HCT116 (cell line): ENCODE measurements at regions not wholly inside any gene's neighbourhood (a gene's known extent, or its start where the extent isn't known, plus 50 kb on each side); places are given as distances from the start of the nearest gene placed in this dataset.

Source experiments
- ATAC-seq: fragments of 200-7000 bp; cut with Tn5 transposase; 2 replicates; pipeline ENCODE4 v1.9.1; 2020; ENCODE audit warnings: mild to moderate bottlenecking, moderate library complexity
- BruUV-seq: library from RNA; stranded (reverse); fragments of 400-500 nt; replicated peaks from 2 replicates; lab custom pipeline; 2021; lab: Mats Ljungman, UMichigan
- CTCF ChIA-PET: fragments of 300-600 bp; sonication (Branson Sonifier 250); formaldehyde crosslinking; loops from one replicate; lab custom pipeline; 2021; ENCODE audit warnings: antibody characterized with exemption; lab: Charles Lee
- POLR2A ChIA-PET: fragments of 300-600, 350-600 bp; sonication (Branson Sonifier 250); formaldehyde crosslinking; loops from one replicate; lab custom pipeline; 2021; ENCODE audit warnings: antibody characterized with exemption; lab: Charles Lee
- RAD21 ChIA-PET, 2 experiments: fragments of 300-600 bp; sonication (Branson Sonifier 250); formaldehyde crosslinking; loops; one replicate each; lab custom pipeline; 2023; ENCODE audit warnings: low total read pairs in 2 of 2; ENCODE audit not compliant: uncharacterized antibody in 2 of 2, unreplicated experiment in 2 of 2, low non-redundant PET in 1 of 2; lab: Charles Lee
- DNase-seq: peaks from one replicate; pipeline ENCODE4 v3.0.0-alpha.2; 2010; ENCODE audit warnings: low read depth, low spot score
- H2AFZ ChIP-seq: fragments of 200-600 bp; shearing (Covaris generic), sonication (generic); 2 replicates; pipeline ENCODE4 v1.6.1; 2017; ENCODE audit warnings: low read depth, mixed run types, mixed read lengths, antibody characterized with exemption, low read length; ENCODE audit not compliant: poor library complexity, severe bottlenecking
- H3K27ac ChIP-seq: 2 replicates; pipeline ENCODE4 v1.5.1; 2012; ENCODE audit warnings: low read depth, low read length
- H3K27me3 ChIP-seq: fragments of 200-600 bp; sonication (generic); 2 replicates; pipeline ENCODE4 v1.6.1; 2016; ENCODE audit warnings: mixed run types, low read length, mixed read lengths; ENCODE audit not compliant: insufficient read depth
- H3K36me3 ChIP-seq, 2 experiments: fragments of 200-500 bp in 1 of 2; fragments of 200-600 bp in 1 of 2; sonication (Bioruptor generic) in 1 of 2; sonication (generic) in 1 of 2; 2 replicates each; pipeline versions ENCODE4 v1.5.1 to v1.6.1; 2014 to 2016; ENCODE audit warnings: low read length in 2 of 2, inconsistent platforms in 1 of 2, mixed read lengths in 1 of 2, mixed run types in 1 of 2; ENCODE audit not compliant: insufficient read depth in 2 of 2, control insufficient read depth in 1 of 2
- H3K4me1 ChIP-seq, 2 experiments: fragments of 200-600 bp in 1 of 2; sonication (generic) in 1 of 2; 2 replicates each; pipeline versions ENCODE4 v1.5.1 to v1.6.1; 2012 to 2017; ENCODE audit warnings: low read length in 2 of 2, inconsistent platforms in 1 of 2, mild to moderate bottlenecking in 1 of 2, mixed read lengths in 1 of 2, mixed run types in 1 of 2, moderate library complexity in 1 of 2; ENCODE audit not compliant: insufficient read depth in 2 of 2, control insufficient read depth in 1 of 2
- H3K4me2 ChIP-seq: fragments of 200-600 bp; sonication (generic); 2 replicates; pipeline ENCODE4 v1.6.1; 2017; ENCODE audit warnings: mixed run types, low read length, mixed read lengths
- H3K4me3 ChIP-seq, 2 experiments: fragments of 200-600 bp in 1 of 2; sonication (generic) in 1 of 2; replicated peaks in 1 of 2; 2 replicates each; pipeline ENCODE4 v1.5.1; 2011 to 2016; ENCODE audit warnings: low read length in 2 of 2, control low read depth in 1 of 2, low read depth in 1 of 2, mild to moderate bottlenecking in 1 of 2, mixed read lengths in 1 of 2, mixed run types in 1 of 2
- H3K79me2 ChIP-seq: fragments of 200-600 bp; sonication (generic); 2 replicates; pipeline ENCODE4 v1.6.1; 2017; ENCODE audit warnings: mild to moderate bottlenecking, mixed run types, low read length, moderate library complexity, mixed read lengths; ENCODE audit not compliant: insufficient read depth
- H3K9ac ChIP-seq: fragments of 200-600 bp; sonication (generic); 2 replicates; pipeline ENCODE4 v1.6.1; 2016; ENCODE audit warnings: low read length, mixed read lengths
- H3K9me2 ChIP-seq: fragments of 200-600 bp; sonication (generic), shearing (Covaris generic); 2 replicates; pipeline ENCODE4 v1.6.1; 2017; ENCODE audit warnings: mixed run types, mild to moderate bottlenecking, moderate library complexity; ENCODE audit not compliant: insufficient read depth
- H3K9me3 ChIP-seq, 2 experiments: fragments of 200-500 bp in 1 of 2; fragments of 200-600 bp in 1 of 2; sonication (Bioruptor generic) in 1 of 2; sonication (generic) in 1 of 2; 2 replicates each; pipeline ENCODE4 v1.6.1; 2014 to 2017; ENCODE audit warnings: low read length in 2 of 2, mixed read lengths in 2 of 2, inconsistent platforms in 1 of 2, low read depth in 1 of 2, mild to moderate bottlenecking in 1 of 2, mixed run types in 1 of 2, moderate library complexity in 1 of 2; ENCODE audit not compliant: control insufficient read depth in 1 of 2, insufficient read depth in 1 of 2
- H4K20me1 ChIP-seq: fragments of 200-600 bp; sonication (generic), shearing (Covaris generic); 2 replicates; pipeline ENCODE4 v1.6.1; 2017; ENCODE audit warnings: mixed run types, mild to moderate bottlenecking, moderate library complexity; ENCODE audit not compliant: insufficient read depth
- ATF3 ChIP-seq: IDR thresholded peaks from 2 replicates; pipeline ENCODE4 v1.6.1; 2012
- CBX3 ChIP-seq: IDR thresholded peaks from 2 replicates; pipeline ENCODE4 v1.6.1; 2012; ENCODE audit warnings: low read depth
- CTCF ChIP-seq, 3 experiments: fragments of 200-600 bp in 1 of 3; sonication (generic) in 1 of 3; IDR thresholded peaks in 2 of 3; conservative IDR thresholded peaks in 1 of 3; 2 replicates each; pipeline ENCODE4 v1.5.1; 2012 to 2017; ENCODE audit warnings: low read depth in 2 of 3, low read length in 2 of 3, antibody characterized with exemption in 1 of 3, borderline replicate concordance in 1 of 3, control low read depth in 1 of 3, mild to moderate bottlenecking in 1 of 3, mixed read lengths in 1 of 3, mixed run types in 1 of 3, moderate library complexity in 1 of 3; ENCODE audit not compliant: insufficient read depth in 1 of 3
- EGR1 ChIP-seq: IDR thresholded peaks from 2 replicates; pipeline ENCODE4 v1.6.1; 2012; ENCODE audit warnings: low read depth
- EZH2 ChIP-seq: fragments of 200-600 bp; sonication (generic); IDR thresholded peaks from 2 replicates; pipeline ENCODE4 v1.6.1; 2017; ENCODE audit warnings: antibody characterized with exemption, mixed run types
- FOSL1 ChIP-seq: IDR thresholded peaks from 2 replicates; pipeline ENCODE4 v1.6.1; 2012; ENCODE audit warnings: low read depth
- JUND ChIP-seq: IDR thresholded peaks from 2 replicates; pipeline ENCODE4 v1.6.1; 2012
- RAD21 ChIP-seq: IDR thresholded peaks from 2 replicates; pipeline ENCODE4 v1.6.1; 2012; ENCODE audit warnings: low read depth, mild to moderate bottlenecking
- REST ChIP-seq: IDR thresholded peaks from 2 replicates; pipeline ENCODE4 v1.6.1; 2012; ENCODE audit warnings: low read depth
- TCF7L2 ChIP-seq: IDR thresholded peaks from 2 replicates; pipeline ENCODE4 v1.7.0; 2011; ENCODE audit warnings: borderline replicate concordance, inconsistent platforms; ENCODE audit not compliant: insufficient read depth, insufficient read length; ENCODE audit errors: extremely low read depth
- ZNF274 ChIP-seq: fragments of 200-500 bp; sonication (Bioruptor generic); IDR thresholded peaks from 2 replicates; pipeline ENCODE4 v1.6.1; 2014; ENCODE audit warnings: mild to moderate bottlenecking, low read depth, low read length, inconsistent platforms
- intact Hi-C: fragments of 100-400 bp; cut with micrococcal nuclease; formaldehyde crosslinking; loops from 2 replicates; pipeline ENCODE4 v1.10.0; 2022

- Histone ChIP-seq H3K27me3 (peaks cover 6% of the 10 kb centered on the region; the same call in 1 of the 2 replicates), H4K20me1 (no peaks in the 10 kb centered on the region), H3K4me2 (no peak overlapping the region), H3K79me2 (no peaks in the 10 kb centered on the region), H3K9me3 (no peaks in the 10 kb centered on the region), H3K9ac (no peak overlapping the region), H3K36me3 (no peaks in the 10 kb centered on the region), H3K27ac (no peak overlapping the region), H3K4me1 (peaks cover 4 to 5% of the 10 kb centered on the region in 2 experiments; a peak in 1 of 4 replicates), H3K4me3 (no peak overlapping the region), H3K9me2 (no peaks in the 10 kb centered on the region), H2AFZ (no peak overlapping the region)
- RAD21 ChIA-PET, result no interaction called here
- CTCF ChIA-PET, result no interaction called here
- POLR2A ChIA-PET, result no interaction called here
- no peak for ATAC-seq
- intact Hi-C loops, result no loop called here
- DNase-seq, result no peak
- no TSS peak for BruUV-seq
- TF ChIP-seq EGR1 (no peak), FOSL1 (no peak), RAD21 (no peak), CTCF (IDR thresholded peaks at IDR 0.05 in 2 of 3, conservative IDR thresholded peaks at IDR 0.05 in 1 of 3; ENCODE audit: borderline replicate concordance in 1 of 3, insufficient read depth in 1 of 3, low read depth in 2 of 3, low read length in 2 of 3) (no peak), EZH2 (no peak), REST (no peak), TCF7L2 (no peak), CBX3 (no peak), ZNF274 (no peak), JUND (no peak), ATF3 (no peak)
These were observed 50.2 kb upstream of the TGM3 start for GRCh38 chr20:2245637-2246036.
